Adipocyte (in vitro differentiated cells): ENCODE measurements at regions not wholly inside any gene's neighbourhood (a gene's known extent, or its start where the extent isn't known, plus 50 kb on each side); places are given as distances from the start of the nearest gene placed in this dataset.

Experiments
- DNase-seq: peaks from one replicate; pipeline ENCODE4 v3.0.0-alpha.2; 2015; ENCODE audit warnings: low read depth
- H3K27me3 ChIP-seq: replicated peaks from 2 replicates; pipeline ENCODE4 v1.7.0; 2013; ENCODE audit warnings: mild to moderate bottlenecking, low read length, moderate library complexity; ENCODE audit not compliant: control insufficient read depth, insufficient read depth
- H3K36me3 ChIP-seq: 2 replicates; pipeline ENCODE4 v1.7.0; 2013; ENCODE audit warnings: low read length, mild to moderate bottlenecking, moderate library complexity; ENCODE audit not compliant: control insufficient read depth, insufficient read depth, severe bottlenecking
- H3K4me1 ChIP-seq: 2 replicates; pipeline ENCODE4 v1.7.0; 2013; ENCODE audit warnings: mild to moderate bottlenecking, low read length, moderate library complexity; ENCODE audit not compliant: control insufficient read depth, insufficient read depth
- H3K4me3 ChIP-seq: 2 replicates; pipeline ENCODE4 v1.7.0; 2013; ENCODE audit warnings: mild to moderate bottlenecking, low read length, moderate library complexity
- H3K9ac ChIP-seq: 2 replicates; pipeline ENCODE4 v1.7.0; 2013; ENCODE audit warnings: mild to moderate bottlenecking, low read length, moderate library complexity
- H3K9me3 ChIP-seq: 2 replicates; pipeline ENCODE4 v1.7.0; 2013; ENCODE audit warnings: mild to moderate bottlenecking, low read length, moderate library complexity; ENCODE audit not compliant: control insufficient read depth

- peaks cover 5% of the 10 kb centered on the region for H3K9me3 ChIP-seq
- DNase-seq = no peak
- no peaks in the 10 kb centered on the region for H3K27me3 ChIP-seq
- no peaks in the 10 kb centered on the region for H3K36me3 ChIP-seq
- H3K4me3 ChIP-seq = no peak overlapping the region
- H3K4me1 ChIP-seq = no peaks in the 10 kb centered on the region
- H3K9ac ChIP-seq = no peak overlapping the region
These were observed 214.9 kb upstream of the HDDC2 start for GRCh38 chr6:125516644-125517043.

- Histone ChIP-seq H3K4me3 (no peak overlapping the region), H3K27me3 (no peaks in the 10 kb centered on the region), H3K9ac (no peak overlapping the region), H3K9me3 (no peaks in the 10 kb centered on the region), H3K4me1 (no peaks in the 10 kb centered on the region), H3K36me3 (no peaks in the 10 kb centered on the region)
- DNase-seq = peak; percentile 66
These were observed 217.6 kb upstream of the HDDC2 start for GRCh38 chr6:125519367-125519766.

DNA sequence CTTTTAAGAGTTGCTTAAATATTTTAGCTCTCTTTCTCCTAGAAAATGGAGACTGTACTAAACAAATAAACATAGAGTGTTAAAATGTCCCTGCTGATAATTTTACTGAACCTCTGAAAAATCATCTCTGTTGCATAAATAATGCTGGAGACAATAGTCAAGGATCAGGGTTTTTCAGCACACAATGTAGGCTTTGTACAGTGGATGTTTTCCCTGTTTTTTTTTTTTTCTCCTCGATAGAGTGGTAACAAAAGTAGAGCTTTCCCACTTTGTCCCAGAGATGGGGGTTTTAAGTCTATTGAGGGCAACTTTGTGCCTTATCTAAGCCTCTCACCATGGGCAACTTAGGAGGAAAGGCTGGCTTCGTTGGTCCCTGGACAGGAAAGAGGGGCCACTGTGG, 222.6 kb upstream of the HDDC2 start:
- Histone ChIP-seq H3K4me1 (no peaks in the 10 kb centered on the region), H3K36me3 (no peaks in the 10 kb centered on the region), H3K4me3 (no peak overlapping the region), H3K9ac (no peak overlapping the region), H3K27me3 (peaks cover 25% of the 10 kb centered on the region), H3K9me3 (no peaks in the 10 kb centered on the region)
- no peak for DNase-seq

GRCh38 chr6:125526007-125526720, 223.3 kb upstream of the HEY2 start:
- no peak for DNase-seq
- Histone ChIP-seq H3K4me3 (no peak overlapping the region), H3K9me3 (no peaks in the 10 kb centered on the region), H3K27me3 (peaks cover 35% of the 10 kb centered on the region), H3K9ac (no peak overlapping the region), H3K36me3 (no peaks in the 10 kb centered on the region), H3K4me1 (no peaks in the 10 kb centered on the region)

DNA sequence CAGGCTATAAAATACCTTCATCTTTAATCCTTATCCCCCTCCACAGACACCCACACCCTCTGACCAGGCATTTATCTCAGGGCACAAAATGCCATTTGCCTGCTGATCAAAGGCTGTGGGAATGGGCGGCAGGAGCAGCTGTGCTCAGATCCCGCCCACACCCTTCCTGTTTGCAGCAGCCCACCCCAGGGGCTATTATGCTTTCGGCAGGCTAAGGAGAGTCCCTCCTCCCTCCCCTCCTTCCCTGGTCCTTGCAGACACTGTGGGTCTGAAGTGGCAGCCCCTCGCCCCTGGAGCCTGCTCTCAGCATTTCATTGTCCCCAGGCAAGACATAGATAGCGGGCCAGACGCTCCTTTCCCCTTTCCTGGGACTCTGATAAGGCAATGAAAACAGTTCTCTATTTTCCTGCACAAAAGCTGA, 220.8 kb upstream of the HEY2 start:
- DNase-seq = no peak
- no peak overlapping the region for H3K4me3 ChIP-seq

GRCh38 chr6:125529061-125529460, 220.4 kb upstream of the HEY2 start:
- Histone ChIP-seq H3K27me3 (peaks cover 50% of the 10 kb centered on the region), H3K9ac (no peak overlapping the region), H3K9me3 (no peaks in the 10 kb centered on the region), H3K4me3 (no peak overlapping the region), H3K36me3 (no peaks in the 10 kb centered on the region), H3K4me1 (no peaks in the 10 kb centered on the region)
- DNase-seq = no peak

More for the DNA sequence above, 220.8 kb upstream of the HEY2 start:
- peaks cover 46% of the 10 kb centered on the region for H3K27me3 ChIP-seq
- H3K36me3 ChIP-seq = no peaks in the 10 kb centered on the region
- H3K4me1 ChIP-seq = no peaks in the 10 kb centered on the region
- no peak overlapping the region for H3K9ac ChIP-seq
- no peaks in the 10 kb centered on the region for H3K9me3 ChIP-seq

GRCh38 chr6:125533710-125534397, 215.6 kb upstream of the HEY2 start:
- Histone ChIP-seq H3K9ac (no peak overlapping the region), H3K36me3 (no peaks in the 10 kb centered on the region), H3K9me3 (no peaks in the 10 kb centered on the region), H3K4me1 (no peaks in the 10 kb centered on the region), H3K27me3 (peaks cover 53% of the 10 kb centered on the region), H3K4me3 (peak overlapping the region; percentile 45)
- DNase-seq = no peak

DNA sequence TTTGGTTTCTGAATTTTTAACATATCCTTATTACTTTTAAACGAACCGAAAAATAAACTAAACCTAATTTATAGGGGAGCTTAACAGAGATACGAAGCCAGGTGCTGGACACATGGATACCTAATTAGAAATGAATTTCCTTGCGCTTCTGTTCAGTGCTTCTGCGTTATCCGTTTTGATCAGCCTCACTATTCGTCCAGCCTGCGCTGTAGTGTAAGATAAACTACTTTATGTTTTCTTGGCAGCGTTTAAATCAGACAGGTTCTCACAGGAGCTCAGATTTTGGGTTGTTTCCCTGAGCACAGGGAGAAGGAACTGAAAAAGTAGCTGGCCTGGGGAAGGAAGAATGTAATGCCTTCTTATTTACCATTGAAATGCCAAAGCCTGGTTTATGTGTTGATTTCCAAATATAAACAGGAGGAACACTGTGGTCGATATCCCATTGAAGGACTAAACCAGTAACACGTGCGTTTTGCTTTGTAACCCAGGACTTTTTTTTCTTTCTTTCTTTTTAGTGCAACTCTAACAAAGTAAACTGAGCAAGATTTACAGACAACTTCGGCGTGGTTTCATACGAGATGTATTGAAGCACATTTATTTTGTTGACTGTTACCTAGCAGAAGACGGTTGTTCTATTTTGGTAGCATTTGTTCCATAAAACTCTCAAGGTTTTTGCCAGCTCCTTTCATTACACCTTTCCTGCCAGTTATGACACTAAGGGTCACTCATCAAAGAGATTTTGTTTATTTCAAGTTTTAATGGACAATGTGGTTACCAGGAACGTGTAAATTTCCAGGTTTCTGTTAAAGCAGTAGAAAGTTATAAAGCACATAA, 214.8 kb upstream of the HEY2 start:
- peaks cover 46% of the 10 kb centered on the region for H3K27me3 ChIP-seq
- DNase-seq = no peak
- H3K36me3 ChIP-seq = no peaks in the 10 kb centered on the region
- no peak overlapping the region for H3K9ac ChIP-seq
- no peaks in the 10 kb centered on the region for H3K4me1 ChIP-seq
- H3K4me3 ChIP-seq = peak overlapping the region; percentile 45
- H3K9me3 ChIP-seq = no peaks in the 10 kb centered on the region

DNA sequence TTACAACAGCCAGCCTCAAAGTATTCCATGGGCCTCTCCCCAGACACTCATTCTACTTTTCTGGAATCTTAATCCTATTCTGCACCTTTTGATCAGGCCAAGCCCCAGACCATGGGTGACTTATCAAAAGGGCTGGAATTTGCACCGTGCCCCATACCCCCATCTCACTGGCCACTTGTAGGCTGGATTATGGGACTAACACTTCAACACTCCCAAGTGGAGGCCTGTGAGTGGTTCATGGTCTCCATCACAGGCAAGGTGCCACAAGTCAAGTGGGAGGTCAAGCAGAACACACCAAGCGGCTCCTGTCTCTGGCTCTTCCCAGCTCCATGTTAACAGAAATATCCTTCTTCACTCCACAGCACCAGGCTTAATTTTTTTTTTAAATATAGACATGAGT, 212.3 kb upstream of the HEY2 start:
- H3K4me3 ChIP-seq = no peak overlapping the region

DNA sequence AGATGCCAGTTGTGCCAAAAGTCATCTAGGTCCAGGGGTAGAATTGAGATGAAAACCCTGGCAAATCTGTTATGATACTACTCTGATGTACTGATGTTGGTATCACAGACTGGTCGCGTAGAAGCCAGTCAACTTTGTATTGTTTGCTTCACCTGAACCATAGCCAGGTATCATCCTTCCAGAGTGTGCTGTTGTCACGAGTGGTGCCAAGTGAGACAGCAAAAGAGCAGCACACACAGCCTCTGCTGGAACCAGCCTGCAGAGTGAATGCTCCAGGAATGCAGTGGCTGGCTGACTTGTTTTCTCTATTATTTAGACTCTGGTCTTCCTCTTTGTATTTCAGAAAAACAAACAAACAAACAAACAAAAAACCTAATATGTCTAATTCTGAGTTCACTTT, 209.5 kb upstream of the HEY2 start:
- H3K9ac ChIP-seq = no peak overlapping the region
- no peak for DNase-seq

More for the DNA sequence above, 212.3 kb upstream of the HEY2 start:
- Histone ChIP-seq H3K9ac (no peak overlapping the region), H3K27me3 (peaks cover 39% of the 10 kb centered on the region), H3K36me3 (no peaks in the 10 kb centered on the region), H3K4me1 (no peaks in the 10 kb centered on the region), H3K9me3 (peaks cover 1% of the 10 kb centered on the region)
- DNase-seq = no peak

GRCh38 chr6:125544819-125545218, 204.6 kb upstream of the HEY2 start:
- Histone ChIP-seq H3K9ac (no peak overlapping the region), H3K27me3 (no peaks in the 10 kb centered on the region), H3K4me3 (no peak overlapping the region), H3K36me3 (no peaks in the 10 kb centered on the region), H3K9me3 (peaks cover 6% of the 10 kb centered on the region), H3K4me1 (peaks cover 3% of the 10 kb centered on the region)
- no peak for DNase-seq

More for the DNA sequence above, 209.5 kb upstream of the HEY2 start:
- Histone ChIP-seq H3K4me3 (no peak overlapping the region), H3K36me3 (no peaks in the 10 kb centered on the region), H3K4me1 (peaks cover 3% of the 10 kb centered on the region), H3K27me3 (peaks cover 16% of the 10 kb centered on the region), H3K9me3 (peaks cover 6% of the 10 kb centered on the region)
